GM19328 (cell line): ENCODE measurements at regions not wholly inside any gene's neighbourhood (a gene's known extent, or its start where the extent isn't known, plus 50 kb on each side); places are given as distances from the start of the nearest gene placed in this dataset.

Experiments used
- ATAC-seq: cut with Tn5 transposase; IDR thresholded peaks from one replicate; pipeline ENCODE4 v1.9.1; 2021; ENCODE audit warnings: mild to moderate bottlenecking, moderate library complexity; ENCODE audit not compliant: unreplicated experiment

GRCh38 chr3:9301091-9301490, 51.6 kb upstream of the SRGAP3 start:
- no peak for ATAC-seq

GRCh38 chr3:9301798-9302197, 52.4 kb upstream of the SRGAP3 start:
- ATAC-seq, result no peak

GRCh38 chr3:9302425-9303181, 53.2 kb upstream of the SRGAP3 start:
- peak; percentile 90 for ATAC-seq

DNA sequence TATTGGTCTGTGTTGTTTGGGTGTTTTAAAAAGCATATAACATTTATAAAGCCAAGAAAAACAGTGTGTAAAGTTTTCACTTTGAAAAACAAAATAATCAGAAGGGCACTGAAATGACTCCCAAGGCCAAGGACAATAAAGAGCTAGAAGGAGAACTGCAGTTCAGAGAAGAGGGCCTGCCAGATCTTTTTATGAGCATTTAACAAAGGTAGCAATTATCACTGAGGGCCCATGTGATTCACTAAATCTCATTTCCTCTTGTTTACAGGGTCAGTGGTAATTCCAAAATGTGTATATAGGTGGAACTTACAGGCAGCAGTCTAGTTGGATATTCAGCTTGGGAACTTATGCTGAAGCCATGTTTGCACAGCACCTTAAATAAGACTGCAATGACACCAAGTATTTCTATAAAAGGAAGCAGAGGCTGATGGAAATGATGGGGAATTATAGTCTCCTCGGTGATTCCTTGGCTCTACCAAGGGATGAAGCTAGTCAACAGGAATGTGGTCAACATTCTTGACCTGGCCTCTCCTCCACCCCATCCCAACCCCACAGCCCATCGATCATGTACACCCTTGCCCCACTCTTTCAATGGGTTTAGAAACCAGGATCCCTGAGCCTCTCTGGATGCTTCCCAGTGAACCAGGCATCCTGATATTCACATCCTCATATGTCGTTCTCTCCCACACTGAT, 54.4 kb upstream of the THUMPD3 start:
- no peak for ATAC-seq

DNA sequence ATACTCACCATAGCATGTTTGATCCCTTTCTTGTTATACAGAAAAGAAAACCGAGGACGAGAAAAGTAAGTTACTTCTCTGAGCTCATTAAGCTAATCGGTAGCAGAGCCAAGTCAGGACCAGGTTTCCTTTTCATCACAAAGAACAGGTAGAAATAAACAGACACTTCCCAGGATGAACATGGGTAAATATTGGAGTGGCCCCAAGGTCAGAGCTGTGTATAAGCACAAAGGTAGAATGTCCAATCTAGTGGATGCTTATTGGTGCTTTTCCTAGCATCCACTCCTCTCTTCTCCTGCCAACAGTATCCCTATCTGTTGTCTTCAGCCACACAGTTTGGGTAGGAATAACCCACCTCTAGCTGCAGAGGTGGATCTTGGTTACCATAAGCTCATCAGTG, 52.8 kb upstream of the THUMPD3 start:
- no peak for ATAC-seq

GRCh38 chr3:9311228-9311627, 51.6 kb upstream of the THUMPD3 start:
- ATAC-seq, result no peak
